ENCODE measurements at regions not wholly inside any gene's neighbourhood (a gene's known extent, or its start where the extent isn't known, plus 50 kb on each side); places are given as distances from the start of the nearest gene placed in this dataset.

GRCh38 chr1:228875741-228876140, 140.5 kb downstream of the RHOU start:
- ChIA-PET CTCF (no interaction called here), POLR2A (ENCODE audit: unreplicated experiment) (no interaction called here)
- intact Hi-C loops (cut with micrococcal nuclease; ENCODE audit: unreplicated experiment): no loop called here
- H3F3A ChIP-seq (ENCODE audit: insufficient read depth, low read depth): no peaks in the 10 kb centered on the region
- TF ChIP-seq EZH2 (IDR thresholded peaks at IDR 0.05; ENCODE audit: low read depth): no peak
- TF ChIP-seq, protein P1, sequence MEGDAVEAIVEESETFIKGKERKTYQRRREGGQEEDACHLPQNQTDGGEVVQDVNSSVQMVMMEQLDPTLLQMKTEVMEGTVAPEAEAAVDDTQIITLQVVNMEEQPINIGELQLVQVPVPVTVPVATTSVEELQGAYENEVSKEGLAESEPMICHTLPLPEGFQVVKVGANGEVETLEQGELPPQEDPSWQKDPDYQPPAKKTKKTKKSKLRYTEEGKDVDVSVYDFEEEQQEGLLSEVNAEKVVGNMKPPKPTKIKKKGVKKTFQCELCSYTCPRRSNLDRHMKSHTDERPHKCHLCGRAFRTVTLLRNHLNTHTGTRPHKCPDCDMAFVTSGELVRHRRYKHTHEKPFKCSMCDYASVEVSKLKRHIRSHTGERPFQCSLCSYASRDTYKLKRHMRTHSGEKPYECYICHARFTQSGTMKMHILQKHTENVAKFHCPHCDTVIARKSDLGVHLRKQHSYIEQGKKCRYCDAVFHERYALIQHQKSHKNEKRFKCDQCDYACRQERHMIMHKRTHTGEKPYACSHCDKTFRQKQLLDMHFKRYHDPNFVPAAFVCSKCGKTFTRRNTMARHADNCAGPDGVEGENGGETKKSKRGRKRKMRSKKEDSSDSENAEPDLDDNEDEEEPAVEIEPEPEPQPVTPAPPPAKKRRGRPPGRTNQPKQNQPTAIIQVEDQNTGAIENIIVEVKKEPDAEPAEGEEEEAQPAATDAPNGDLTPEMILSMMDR (conservative IDR thresholded peaks at IDR 0.05): no peak
- H3K9me2 ChIP-seq (ENCODE audit: insufficient read depth): no peaks in the 10 kb centered on the region
- no peak overlapping the region for H3K4me3 ChIP-seq
- H3K4me1 ChIP-seq (replicated peaks; ENCODE audit: insufficient read depth): no peaks in the 10 kb centered on the region
- H3K27ac ChIP-seq: no peak overlapping the region
- no peaks in the 10 kb centered on the region for H3K79me2 ChIP-seq (ENCODE audit: low read depth)
- H4K20me1 ChIP-seq (ENCODE audit: insufficient read depth): no peaks in the 10 kb centered on the region
- no peak overlapping the region for H3K4me2 ChIP-seq
- H3K36me3 ChIP-seq (ENCODE audit: low read depth): no peaks in the 10 kb centered on the region
- no peaks in the 10 kb centered on the region for H3K9me3 ChIP-seq (ENCODE audit: insufficient read depth, low read depth)
- no TSS peak for BruUV-seq (replicated peaks)
- H2AFZ ChIP-seq: no peak overlapping the region
- DNase-seq: no peak
- H3K27me3 ChIP-seq (ENCODE audit: insufficient read depth, low read depth): peaks cover 79% of the 10 kb centered on the region

DNA sequence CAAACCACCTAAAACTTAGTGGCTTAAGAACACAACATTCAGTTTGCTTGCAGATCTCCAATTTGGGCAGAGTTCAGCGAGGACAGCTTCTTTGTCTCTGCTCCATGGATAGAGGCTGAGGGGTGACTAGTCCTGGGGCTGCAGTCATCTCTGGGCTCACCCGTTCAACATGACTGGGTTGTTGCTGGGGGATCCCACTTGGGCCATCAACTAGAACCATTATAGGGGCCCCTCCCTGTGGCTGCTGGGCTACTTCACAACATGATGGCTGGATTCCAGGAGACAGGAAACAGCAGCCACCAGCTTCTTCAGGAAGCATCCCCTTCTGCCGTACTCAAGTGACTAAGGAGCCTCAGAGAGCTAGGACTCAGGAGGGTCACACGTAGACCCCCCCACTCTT, 140.9 kb downstream of the RHOU start:
- no peak overlapping the region for H2AFZ ChIP-seq
- CTCF ChIA-PET: no interaction called here
- no peaks in the 10 kb centered on the region for H3K9me2 ChIP-seq (ENCODE audit: insufficient read depth)
- no peak overlapping the region for H3K4me2 ChIP-seq
- H3K9me3 ChIP-seq (ENCODE audit: insufficient read depth, low read depth): no peaks in the 10 kb centered on the region
- no peaks in the 10 kb centered on the region for H3K4me1 ChIP-seq (replicated peaks; ENCODE audit: insufficient read depth)
- no peak overlapping the region for H3K27ac ChIP-seq
- H3K4me3 ChIP-seq: no peak overlapping the region
- no peaks in the 10 kb centered on the region for H3K36me3 ChIP-seq (ENCODE audit: low read depth)
- no TSS peak for BruUV-seq (replicated peaks)
- peaks cover 80% of the 10 kb centered on the region for H3K27me3 ChIP-seq (ENCODE audit: insufficient read depth, low read depth)
- POLR2A ChIA-PET (ENCODE audit: unreplicated experiment): no interaction called here
- intact Hi-C loops (cut with micrococcal nuclease; ENCODE audit: unreplicated experiment): no loop called here
- no peak for DNase-seq
- H3K79me2 ChIP-seq (ENCODE audit: low read depth): no peaks in the 10 kb centered on the region
- TF ChIP-seq, protein P1 (conservative IDR thresholded peaks at IDR 0.05): no peak
- TF ChIP-seq EZH2 (IDR thresholded peaks at IDR 0.05; ENCODE audit: low read depth): no peak
- H4K20me1 ChIP-seq (ENCODE audit: insufficient read depth): no peaks in the 10 kb centered on the region
- no peaks in the 10 kb centered on the region for H3F3A ChIP-seq (ENCODE audit: insufficient read depth, low read depth)

- Histone ChIP-seq H3K4me2 (no peak overlapping the region), H3K4me1 (replicated peaks; ENCODE audit: insufficient read depth) (no peaks in the 10 kb centered on the region), H3K9me3 (ENCODE audit: insufficient read depth, low read depth) (no peaks in the 10 kb centered on the region), H3K9me2 (ENCODE audit: insufficient read depth) (no peaks in the 10 kb centered on the region), H3K79me2 (ENCODE audit: low read depth) (no peaks in the 10 kb centered on the region), H3K36me3 (ENCODE audit: low read depth) (no peaks in the 10 kb centered on the region), H3F3A (ENCODE audit: insufficient read depth, low read depth) (no peaks in the 10 kb centered on the region), H3K4me3 (no peak overlapping the region), H2AFZ (no peak overlapping the region), H3K27me3 (ENCODE audit: insufficient read depth, low read depth) (peaks cover 60% of the 10 kb centered on the region), H4K20me1 (ENCODE audit: insufficient read depth) (no peaks in the 10 kb centered on the region), H3K27ac (no peak overlapping the region)
- no TSS peak for BruUV-seq (replicated peaks)
- CTCF ChIA-PET: no interaction called here
- POLR2A ChIA-PET (ENCODE audit: unreplicated experiment): no interaction called here
- intact Hi-C loops (cut with micrococcal nuclease; ENCODE audit: unreplicated experiment): no loop called here
- no peak for DNase-seq
- TF ChIP-seq, protein P1 (conservative IDR thresholded peaks at IDR 0.05): no peak
- no peak for TF ChIP-seq EZH2 (IDR thresholded peaks at IDR 0.05; ENCODE audit: low read depth)
Observed at GRCh38 chr1:228879164-228879563, 143.9 kb downstream of the RHOU start.

All from PC-9 (cell line).